Fibroblast of the aortic adventitia (primary cell): ENCODE measurements at regions not wholly inside any gene's neighbourhood (a gene's known extent, or its start where the extent isn't known, plus 50 kb on each side); places are given as distances from the start of the nearest gene placed in this dataset.
A peak's percentile ranks its signal among the peaks of the same experiment; 100 is the strongest.

ENCODE experiments used
- DNase-seq: peaks from one replicate; pipeline ENCODE4 v3.0.0-alpha.2; 2010; ENCODE audit warnings: low read depth
- H3K4me3 ChIP-seq: 2 replicates; pipeline ENCODE4 v1.5.1; 2011; ENCODE audit warnings: low read depth, mild to moderate bottlenecking, control low read depth, low read length, moderate library complexity
- TF ChIP-seq, protein P1 (sequence below): IDR thresholded peaks from 2 replicates; pipeline ENCODE4 v1.5.1; 2011; ENCODE audit warnings: mild to moderate bottlenecking, low read length, control low read depth, inconsistent platforms; ENCODE audit not compliant: insufficient read depth

DNA sequence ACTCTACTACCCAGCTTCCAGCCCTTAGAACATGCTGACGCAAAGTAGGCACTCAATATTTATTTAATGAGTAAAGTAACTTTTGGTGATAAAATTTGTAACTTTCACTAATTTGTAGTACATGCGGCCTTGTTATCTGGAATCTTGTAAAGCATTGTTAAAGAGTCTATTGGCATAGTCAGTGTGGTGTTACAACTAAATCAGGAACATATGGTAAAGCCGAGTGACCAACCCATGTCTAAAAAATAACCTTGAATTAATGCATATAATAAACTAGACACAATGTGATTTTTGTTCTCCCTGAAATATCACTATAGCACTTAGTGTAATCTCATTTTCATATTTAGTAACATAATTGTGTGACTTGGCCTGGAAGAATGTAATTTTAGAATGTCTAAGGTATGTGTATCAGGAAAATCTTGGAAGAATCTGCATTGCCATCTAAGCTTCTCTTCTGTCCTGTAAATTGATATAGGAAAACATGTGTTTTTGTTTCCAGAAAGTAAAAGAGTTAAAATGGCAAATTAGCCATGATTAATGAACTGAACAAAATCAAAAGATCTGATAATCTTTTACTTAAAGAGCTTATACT, 256.7 kb upstream of the GNAI1 start:
- no peak for DNase-seq
- H3K4me3 ChIP-seq, result no peak overlapping the region
- TF ChIP-seq, protein P1, sequence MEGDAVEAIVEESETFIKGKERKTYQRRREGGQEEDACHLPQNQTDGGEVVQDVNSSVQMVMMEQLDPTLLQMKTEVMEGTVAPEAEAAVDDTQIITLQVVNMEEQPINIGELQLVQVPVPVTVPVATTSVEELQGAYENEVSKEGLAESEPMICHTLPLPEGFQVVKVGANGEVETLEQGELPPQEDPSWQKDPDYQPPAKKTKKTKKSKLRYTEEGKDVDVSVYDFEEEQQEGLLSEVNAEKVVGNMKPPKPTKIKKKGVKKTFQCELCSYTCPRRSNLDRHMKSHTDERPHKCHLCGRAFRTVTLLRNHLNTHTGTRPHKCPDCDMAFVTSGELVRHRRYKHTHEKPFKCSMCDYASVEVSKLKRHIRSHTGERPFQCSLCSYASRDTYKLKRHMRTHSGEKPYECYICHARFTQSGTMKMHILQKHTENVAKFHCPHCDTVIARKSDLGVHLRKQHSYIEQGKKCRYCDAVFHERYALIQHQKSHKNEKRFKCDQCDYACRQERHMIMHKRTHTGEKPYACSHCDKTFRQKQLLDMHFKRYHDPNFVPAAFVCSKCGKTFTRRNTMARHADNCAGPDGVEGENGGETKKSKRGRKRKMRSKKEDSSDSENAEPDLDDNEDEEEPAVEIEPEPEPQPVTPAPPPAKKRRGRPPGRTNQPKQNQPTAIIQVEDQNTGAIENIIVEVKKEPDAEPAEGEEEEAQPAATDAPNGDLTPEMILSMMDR, result no peak

DNA sequence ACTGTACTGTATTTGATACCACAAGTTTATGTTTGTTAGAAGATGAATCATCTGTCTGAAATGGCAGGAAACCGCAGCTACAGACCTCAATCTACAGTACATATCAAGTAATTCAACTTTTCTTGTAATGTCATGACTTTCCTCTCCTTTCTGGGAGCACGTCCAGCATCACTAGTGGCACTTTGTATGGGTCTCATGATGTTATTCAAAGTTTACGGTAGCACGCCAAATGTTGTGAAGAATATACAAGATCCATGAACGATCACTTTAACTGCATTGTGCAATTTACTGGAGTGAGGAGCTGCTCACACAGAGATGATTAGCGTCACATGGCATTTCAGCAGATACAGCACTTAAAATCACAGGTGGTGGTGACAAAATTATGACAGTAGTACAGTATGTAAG, 257.8 kb upstream of the GNAI1 start:
- peak; percentile 66 for DNase-seq
- TF ChIP-seq, protein P1, result no peak
- no peak overlapping the region for H3K4me3 ChIP-seq

DNA sequence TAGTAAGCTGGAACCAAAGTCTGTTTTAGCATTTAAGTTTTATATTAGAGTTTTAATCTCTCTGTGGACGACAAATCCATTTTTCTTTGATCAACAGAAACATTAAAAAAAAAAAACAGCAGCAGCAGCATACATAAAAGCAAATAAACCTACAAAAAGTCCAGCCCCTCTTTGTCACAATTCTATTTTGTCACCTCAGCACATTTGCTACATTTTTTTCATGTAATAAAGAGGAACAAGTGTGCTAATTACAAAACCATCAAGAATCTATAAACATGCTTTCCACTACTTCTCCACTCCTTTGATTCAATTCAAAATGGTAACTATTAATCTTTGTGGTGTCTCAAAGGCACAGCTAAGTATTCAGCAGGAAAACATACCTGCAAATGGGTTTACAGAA, 259.8 kb upstream of the GNAI1 start:
- no peak for DNase-seq
- TF ChIP-seq, protein P1, result no peak
- H3K4me3 ChIP-seq, result no peak overlapping the region

DNA sequence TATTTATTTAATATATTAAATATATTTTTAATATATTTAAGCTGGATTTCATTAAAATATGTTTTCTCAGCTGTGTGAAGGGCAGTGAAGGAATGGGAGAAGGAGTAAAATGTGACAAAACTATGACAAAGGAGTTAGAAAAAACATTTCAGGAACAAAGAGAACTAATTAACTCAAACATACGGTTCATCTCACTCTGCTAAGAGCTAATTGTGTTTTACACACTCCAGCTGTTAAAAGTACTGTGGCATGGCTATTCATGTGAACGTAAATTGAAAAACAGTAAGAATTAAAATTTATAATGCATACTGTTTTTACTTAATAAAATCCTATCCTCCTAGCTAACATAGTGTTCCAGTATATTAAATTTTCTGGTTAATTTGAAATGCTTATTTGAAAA, 262.5 kb upstream of the GNAI1 start:
- H3K4me3 ChIP-seq, result no peak overlapping the region
- DNase-seq, result no peak
- TF ChIP-seq, protein P1, result no peak

- peak overlapping the region; percentile 44 for H3K4me3 ChIP-seq
- peak; percentile 47 for DNase-seq
- TF ChIP-seq, protein P1, result no peak
Observed at GRCh38 chr7:79868010-79868409, 266.6 kb upstream of the GNAI1 start.

DNA sequence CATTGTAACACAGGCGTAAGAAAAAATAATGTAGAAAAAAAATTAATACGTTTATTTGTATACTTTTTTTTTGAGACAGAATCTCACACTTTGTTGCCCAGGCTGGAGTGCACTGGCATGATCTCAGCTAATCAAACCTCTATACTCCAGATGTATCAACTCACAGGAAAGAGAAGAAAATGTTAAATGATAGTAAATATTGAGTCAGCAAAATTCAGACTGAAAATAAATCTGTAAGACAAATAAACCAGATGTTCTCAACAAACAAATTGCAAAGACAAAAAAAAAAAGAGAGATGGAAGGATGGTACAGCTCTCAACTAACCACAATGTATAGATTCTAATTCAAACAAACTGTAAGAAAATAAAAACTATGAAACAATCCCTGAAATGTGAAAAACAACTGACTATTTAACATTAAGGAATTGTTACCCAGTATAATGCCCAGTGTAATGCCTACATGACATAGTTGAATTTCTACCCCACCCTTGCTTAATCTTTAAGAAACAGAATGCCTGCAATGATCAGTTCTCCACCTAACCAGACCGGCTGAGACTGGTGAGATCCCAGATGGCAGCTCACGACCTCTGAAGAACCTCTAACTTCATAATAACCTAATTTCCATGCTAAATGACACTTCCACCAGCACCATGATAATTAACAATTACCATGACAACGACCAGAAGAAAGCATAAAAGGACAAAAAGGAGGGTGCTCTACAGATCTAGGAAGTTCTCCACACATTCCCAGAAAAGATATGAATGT, 272.0 kb upstream of the GNAI1 start:
- H3K4me3 ChIP-seq, result no peak overlapping the region
- DNase-seq, result no peak
- TF ChIP-seq, protein P1, result no peak

GRCh38 chr7:79855172-79855571, 279.5 kb upstream of the GNAI1 start:
- no peak overlapping the region for H3K4me3 ChIP-seq
- no peak for DNase-seq
- TF ChIP-seq, protein P1, result no peak
